ENCODE measurements at regions not wholly inside any gene's neighbourhood (a gene's known extent, or its start where the extent isn't known, plus 50 kb on each side); places are given as distances from the start of the nearest gene placed in this dataset.

DNA sequence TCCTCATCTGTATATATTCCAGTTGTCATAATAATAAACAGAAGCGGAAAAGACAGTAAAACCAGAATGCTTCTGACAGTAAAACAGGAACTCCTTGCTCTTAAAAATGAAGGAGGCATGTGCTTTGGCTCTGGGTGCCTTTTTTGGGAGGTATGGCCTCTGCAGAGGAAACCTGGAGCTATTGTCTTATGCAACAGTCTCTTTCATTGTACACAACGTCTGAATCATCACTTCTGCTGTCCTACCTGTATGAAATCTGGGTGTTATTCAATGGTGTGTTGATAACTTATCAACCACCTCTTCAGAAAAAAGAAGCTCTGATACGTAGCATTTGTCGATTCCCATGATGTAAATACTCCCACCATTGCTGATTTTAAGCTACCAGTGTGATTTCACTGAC, 64.8 kb downstream of the CDCA7 start:
- Histone ChIP-seq H3K27ac (ENCODE audit: low read depth in 2 of 2, low read length in 2 of 2) (no peak overlapping the region), H3K36me3 (ENCODE audit: control insufficient read depth in 2 of 2, insufficient read depth in 2 of 2, low read length in 2 of 2) (no peaks in the 10 kb centered on the region), H3K9ac (ENCODE audit: low read depth in 1 of 2, low read length in 2 of 2) (no peak overlapping the region), H3K4me3 (ENCODE audit: low read length in 2 of 2) (no peak overlapping the region), H3K9me3 (ENCODE audit: control insufficient read depth in 2 of 2, low read length in 2 of 2) (no peaks in the 10 kb centered on the region), H3K4me1 (ENCODE audit: control insufficient read depth in 2 of 2, insufficient read depth in 2 of 2, low read length in 2 of 2) (no peaks in the 10 kb centered on the region), H3K27me3 (ENCODE audit: control insufficient read depth in 2 of 2, insufficient read depth in 2 of 2, low read length in 2 of 2) (peaks cover 0 to 4% of the 10 kb centered on the region in 2 donors)

DNA sequence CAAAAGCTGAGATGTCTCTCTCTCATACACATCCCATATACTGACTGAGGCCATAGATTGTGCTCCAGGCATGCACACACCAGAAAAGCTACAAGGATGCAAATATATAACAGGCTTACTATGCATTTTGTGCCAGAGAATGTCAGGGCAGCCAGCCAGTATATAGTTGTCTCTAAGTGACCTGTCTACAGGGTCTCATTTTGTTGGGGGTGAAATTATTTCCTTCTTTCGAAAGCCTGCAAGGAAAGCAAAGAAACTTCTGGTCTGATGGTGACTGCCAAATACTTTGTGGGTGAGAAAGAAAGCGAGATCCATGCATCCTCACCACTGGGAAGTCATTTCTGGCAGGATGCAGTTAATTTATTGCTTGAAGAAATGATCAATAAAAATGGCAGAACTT, 70.2 kb downstream of the CDCA7 start:
- Histone ChIP-seq H3K36me3 (ENCODE audit: control insufficient read depth in 2 of 2, insufficient read depth in 2 of 2, low read length in 2 of 2) (no peaks in the 10 kb centered on the region), H3K9me3 (ENCODE audit: control insufficient read depth in 2 of 2, low read length in 2 of 2) (no peaks in the 10 kb centered on the region), H3K9ac (ENCODE audit: low read depth in 1 of 2, low read length in 2 of 2) (no peak overlapping the region), H3K27me3 (ENCODE audit: control insufficient read depth in 2 of 2, insufficient read depth in 2 of 2, low read length in 2 of 2) (no peaks in the 10 kb centered on the region), H3K27ac (ENCODE audit: low read depth in 2 of 2, low read length in 2 of 2) (no peak overlapping the region), H3K4me3 (ENCODE audit: low read length in 2 of 2) (no peak overlapping the region), H3K4me1 (ENCODE audit: control insufficient read depth in 2 of 2, insufficient read depth in 2 of 2, low read length in 2 of 2) (no peaks in the 10 kb centered on the region)

DNA sequence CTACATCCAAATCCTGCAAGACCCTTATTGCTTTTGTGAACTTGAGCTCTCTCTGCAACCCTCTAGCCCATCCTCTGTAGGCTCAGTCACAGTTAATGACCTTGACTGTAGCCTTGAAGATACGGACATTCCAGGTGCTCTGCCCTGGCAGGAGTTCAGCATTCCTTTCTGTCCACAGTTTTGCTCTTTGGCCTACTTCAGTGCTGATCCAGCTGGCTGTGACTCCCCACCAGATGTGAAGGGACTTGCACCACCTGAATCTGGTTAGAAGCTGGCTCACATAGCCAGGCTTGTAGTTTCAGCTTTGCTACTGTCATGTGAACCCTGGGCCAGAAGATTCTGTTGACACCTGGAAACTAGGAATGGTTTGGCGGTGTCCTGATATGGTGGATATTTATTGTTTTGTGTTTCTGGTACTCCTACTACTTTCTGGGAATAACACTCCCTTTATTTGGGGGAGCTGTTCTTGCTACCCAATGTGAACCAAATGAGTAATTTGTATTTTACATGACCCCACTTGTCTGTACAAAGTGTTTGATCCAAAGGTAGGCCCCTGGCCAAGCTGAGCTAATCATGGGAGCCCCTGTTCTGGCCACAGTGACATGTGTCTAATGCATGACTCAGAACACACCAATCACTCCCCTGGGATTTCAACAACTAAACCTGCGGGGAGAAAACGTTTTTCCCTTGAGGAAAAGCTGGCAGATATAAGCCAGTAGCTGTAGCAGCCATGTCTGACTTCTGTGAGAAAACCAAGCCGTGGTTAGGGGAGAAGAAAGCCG, 73.4 kb downstream of the CDCA7 start:
- Histone ChIP-seq H3K36me3 (ENCODE audit: control insufficient read depth in 2 of 2, insufficient read depth in 2 of 2, low read length in 2 of 2) (no peaks in the 10 kb centered on the region), H3K9me3 (ENCODE audit: control insufficient read depth in 2 of 2, low read length in 2 of 2) (no peaks in the 10 kb centered on the region), H3K4me3 (ENCODE audit: low read length in 2 of 2) (no peak overlapping the region), H3K4me1 (ENCODE audit: control insufficient read depth in 2 of 2, insufficient read depth in 2 of 2, low read length in 2 of 2) (no peaks in the 10 kb centered on the region), H3K27me3 (ENCODE audit: control insufficient read depth in 2 of 2, insufficient read depth in 2 of 2, low read length in 2 of 2) (no peaks in the 10 kb centered on the region), H3K9ac (ENCODE audit: low read depth in 1 of 2, low read length in 2 of 2) (no peak overlapping the region), H3K27ac (ENCODE audit: low read depth in 2 of 2, low read length in 2 of 2) (no peak overlapping the region)

- Histone ChIP-seq H3K4me1 (ENCODE audit: control insufficient read depth in 2 of 2, insufficient read depth in 2 of 2, low read length in 2 of 2) (no peaks in the 10 kb centered on the region), H3K9me3 (ENCODE audit: control insufficient read depth in 2 of 2, low read length in 2 of 2) (no peaks in the 10 kb centered on the region), H3K9ac (ENCODE audit: low read depth in 1 of 2, low read length in 2 of 2) (no peak overlapping the region)
These were observed 76.5 kb downstream of the CDCA7 start for GRCh38 chr2:173431191-173431590.

GRCh38 chr2:173432049-173432754, 77.5 kb downstream of the CDCA7 start:
- Histone ChIP-seq H3K9me3 (ENCODE audit: control insufficient read depth in 2 of 2, low read length in 2 of 2) (no peaks in the 10 kb centered on the region), H3K4me3 (ENCODE audit: low read length in 2 of 2) (no peak overlapping the region), H3K27ac (ENCODE audit: low read depth in 2 of 2, low read length in 2 of 2) (no peak overlapping the region), H3K4me1 (ENCODE audit: control insufficient read depth in 2 of 2, insufficient read depth in 2 of 2, low read length in 2 of 2) (no peaks in the 10 kb centered on the region), H3K36me3 (ENCODE audit: control insufficient read depth in 2 of 2, insufficient read depth in 2 of 2, low read length in 2 of 2) (no peaks in the 10 kb centered on the region), H3K27me3 (ENCODE audit: control insufficient read depth in 2 of 2, insufficient read depth in 2 of 2, low read length in 2 of 2) (no peaks in the 10 kb centered on the region), H3K9ac (ENCODE audit: low read depth in 1 of 2, low read length in 2 of 2) (no peak overlapping the region)

More at GRCh38 chr2:173431191-173431590, 76.5 kb downstream of the CDCA7 start:
- no peaks in the 10 kb centered on the region for H3K27me3 ChIP-seq (ENCODE audit: control insufficient read depth in 2 of 2, insufficient read depth in 2 of 2, low read length in 2 of 2)
- H3K27ac ChIP-seq (ENCODE audit: low read depth in 2 of 2, low read length in 2 of 2), result no peak overlapping the region
- H3K4me3 ChIP-seq (ENCODE audit: low read length in 2 of 2), result no peak overlapping the region
- H3K36me3 ChIP-seq (ENCODE audit: control insufficient read depth in 2 of 2, insufficient read depth in 2 of 2, low read length in 2 of 2), result no peaks in the 10 kb centered on the region

GRCh38 chr2:173434762-173435569, 80.3 kb downstream of the CDCA7 start:
- H3K27ac ChIP-seq (ENCODE audit: low read depth in 2 of 2, low read length in 2 of 2), result no peak overlapping the region
- no peaks in the 10 kb centered on the region for H3K36me3 ChIP-seq (ENCODE audit: control insufficient read depth in 2 of 2, insufficient read depth in 2 of 2, low read length in 2 of 2)
- no peaks in the 10 kb centered on the region for H3K4me1 ChIP-seq (ENCODE audit: control insufficient read depth in 2 of 2, insufficient read depth in 2 of 2, low read length in 2 of 2)
- no peak overlapping the region for H3K4me3 ChIP-seq (ENCODE audit: low read length in 2 of 2)
- no peaks in the 10 kb centered on the region for H3K27me3 ChIP-seq (ENCODE audit: control insufficient read depth in 2 of 2, insufficient read depth in 2 of 2, low read length in 2 of 2)
- H3K9ac ChIP-seq (ENCODE audit: low read depth in 1 of 2, low read length in 2 of 2), result no peak overlapping the region
- H3K9me3 ChIP-seq (ENCODE audit: control insufficient read depth in 2 of 2, low read length in 2 of 2), result no peaks in the 10 kb centered on the region

DNA sequence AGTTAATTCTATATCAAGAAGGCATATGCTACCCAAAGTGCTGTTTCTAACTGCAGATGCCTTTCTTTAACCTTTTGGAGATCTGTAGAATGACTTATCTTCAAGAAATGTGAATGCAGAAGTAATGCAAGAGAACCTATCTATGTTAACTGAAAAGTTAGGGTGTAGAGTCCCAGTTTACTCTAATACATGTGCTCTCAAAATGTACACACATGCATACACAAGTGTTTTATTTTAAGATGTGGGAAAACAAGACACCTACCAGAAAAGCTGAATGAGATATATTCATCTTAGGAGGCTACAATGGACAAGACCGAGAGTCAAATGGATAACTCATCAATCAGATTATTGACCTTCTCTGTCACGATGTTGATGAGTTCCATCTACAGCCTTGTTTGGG, 80.9 kb downstream of the CDCA7 start:
- H3K27me3 ChIP-seq (ENCODE audit: control insufficient read depth in 2 of 2, insufficient read depth in 2 of 2, low read length in 2 of 2), result no peaks in the 10 kb centered on the region
- H3K4me3 ChIP-seq (ENCODE audit: low read length in 2 of 2), result no peak overlapping the region
- no peaks in the 10 kb centered on the region for H3K4me1 ChIP-seq (ENCODE audit: control insufficient read depth in 2 of 2, insufficient read depth in 2 of 2, low read length in 2 of 2)
- H3K9ac ChIP-seq (ENCODE audit: low read depth in 1 of 2, low read length in 2 of 2), result no peak overlapping the region
- no peaks in the 10 kb centered on the region for H3K9me3 ChIP-seq (ENCODE audit: control insufficient read depth in 2 of 2, low read length in 2 of 2)
- H3K27ac ChIP-seq (ENCODE audit: low read depth in 2 of 2, low read length in 2 of 2), result no peak overlapping the region
- no peaks in the 10 kb centered on the region for H3K36me3 ChIP-seq (ENCODE audit: control insufficient read depth in 2 of 2, insufficient read depth in 2 of 2, low read length in 2 of 2)

- no peaks in the 10 kb centered on the region for H3K9me3 ChIP-seq (ENCODE audit: control insufficient read depth in 2 of 2, low read length in 2 of 2)
- H3K4me3 ChIP-seq (ENCODE audit: low read length in 2 of 2), result no peak overlapping the region
- no peaks in the 10 kb centered on the region for H3K4me1 ChIP-seq (ENCODE audit: control insufficient read depth in 2 of 2, insufficient read depth in 2 of 2, low read length in 2 of 2)
- H3K27me3 ChIP-seq (ENCODE audit: control insufficient read depth in 2 of 2, insufficient read depth in 2 of 2, low read length in 2 of 2), result no peaks in the 10 kb centered on the region
- no peak overlapping the region for H3K27ac ChIP-seq (ENCODE audit: low read depth in 2 of 2, low read length in 2 of 2)
- H3K36me3 ChIP-seq (ENCODE audit: control insufficient read depth in 2 of 2, insufficient read depth in 2 of 2, low read length in 2 of 2), result no peaks in the 10 kb centered on the region
- no peak overlapping the region for H3K9ac ChIP-seq (ENCODE audit: low read depth in 1 of 2, low read length in 2 of 2)
These were observed 81.4 kb downstream of the CDCA7 start for GRCh38 chr2:173436088-173436487.

- no peak overlapping the region for H3K9ac ChIP-seq (ENCODE audit: low read depth in 1 of 2, low read length in 2 of 2)
- no peaks in the 10 kb centered on the region for H3K36me3 ChIP-seq (ENCODE audit: control insufficient read depth in 2 of 2, insufficient read depth in 2 of 2, low read length in 2 of 2)
- no peaks in the 10 kb centered on the region for H3K27me3 ChIP-seq (ENCODE audit: control insufficient read depth in 2 of 2, insufficient read depth in 2 of 2, low read length in 2 of 2)
- no peak overlapping the region for H3K4me3 ChIP-seq (ENCODE audit: low read length in 2 of 2)
- no peaks in the 10 kb centered on the region for H3K4me1 ChIP-seq (ENCODE audit: control insufficient read depth in 2 of 2, insufficient read depth in 2 of 2, low read length in 2 of 2)
- H3K9me3 ChIP-seq (ENCODE audit: control insufficient read depth in 2 of 2, low read length in 2 of 2), result no peaks in the 10 kb centered on the region
- no peak overlapping the region for H3K27ac ChIP-seq (ENCODE audit: low read depth in 2 of 2, low read length in 2 of 2)
These were observed 86.5 kb downstream of the CDCA7 start for GRCh38 chr2:173441222-173441621.

GRCh38 chr2:173442542-173442941, 87.9 kb downstream of the CDCA7 start:
- Histone ChIP-seq H3K9me3 (ENCODE audit: control insufficient read depth in 2 of 2, low read length in 2 of 2) (no peaks in the 10 kb centered on the region), H3K4me3 (ENCODE audit: low read length in 2 of 2) (no peak overlapping the region), H3K9ac (ENCODE audit: low read depth in 1 of 2, low read length in 2 of 2) (no peak overlapping the region), H3K36me3 (ENCODE audit: control insufficient read depth in 2 of 2, insufficient read depth in 2 of 2, low read length in 2 of 2) (no peaks in the 10 kb centered on the region), H3K27ac (ENCODE audit: low read depth in 2 of 2, low read length in 2 of 2) (no peak overlapping the region), H3K27me3 (ENCODE audit: control insufficient read depth in 2 of 2, insufficient read depth in 2 of 2, low read length in 2 of 2) (no peaks in the 10 kb centered on the region), H3K4me1 (ENCODE audit: control insufficient read depth in 2 of 2, insufficient read depth in 2 of 2, low read length in 2 of 2) (no peaks in the 10 kb centered on the region)

All from mucosa of rectum (tissue), 2 donors.